Colon (tissue), 2 donors: ENCODE measurements at regions not wholly inside any gene's neighbourhood (a gene's known extent, or its start where the extent isn't known, plus 50 kb on each side); places are given as distances from the start of the nearest gene placed in this dataset.

Experiments
- FAIRE-seq: peaks from 2 replicates; lab custom pipeline; 2012; peaks lifted over from hg19 to GRCh38; lab: Jason Lieb, UNC
- donor health status: control.
- donor health status: control.

DNA sequence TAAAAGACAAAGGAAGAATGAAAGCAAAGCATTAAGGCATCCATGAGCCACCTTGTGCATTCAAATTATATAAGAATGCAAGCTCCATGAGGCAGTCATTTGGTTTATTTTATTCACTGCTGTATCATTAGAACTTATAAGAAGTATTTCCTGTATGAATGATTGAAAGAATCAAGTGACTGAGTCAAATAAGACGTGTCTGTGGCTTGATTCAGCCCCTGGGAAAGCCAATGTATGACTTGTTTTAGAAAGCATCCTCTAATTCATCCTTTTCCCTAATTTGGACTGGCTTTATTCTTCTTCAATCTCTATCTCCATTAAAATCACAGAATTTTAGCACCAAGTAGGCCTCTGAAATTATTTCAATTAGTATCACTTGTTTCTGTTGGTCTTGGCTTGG is 461.1 kb downstream of the LPIN1 start:
- no peak for FAIRE-seq

DNA sequence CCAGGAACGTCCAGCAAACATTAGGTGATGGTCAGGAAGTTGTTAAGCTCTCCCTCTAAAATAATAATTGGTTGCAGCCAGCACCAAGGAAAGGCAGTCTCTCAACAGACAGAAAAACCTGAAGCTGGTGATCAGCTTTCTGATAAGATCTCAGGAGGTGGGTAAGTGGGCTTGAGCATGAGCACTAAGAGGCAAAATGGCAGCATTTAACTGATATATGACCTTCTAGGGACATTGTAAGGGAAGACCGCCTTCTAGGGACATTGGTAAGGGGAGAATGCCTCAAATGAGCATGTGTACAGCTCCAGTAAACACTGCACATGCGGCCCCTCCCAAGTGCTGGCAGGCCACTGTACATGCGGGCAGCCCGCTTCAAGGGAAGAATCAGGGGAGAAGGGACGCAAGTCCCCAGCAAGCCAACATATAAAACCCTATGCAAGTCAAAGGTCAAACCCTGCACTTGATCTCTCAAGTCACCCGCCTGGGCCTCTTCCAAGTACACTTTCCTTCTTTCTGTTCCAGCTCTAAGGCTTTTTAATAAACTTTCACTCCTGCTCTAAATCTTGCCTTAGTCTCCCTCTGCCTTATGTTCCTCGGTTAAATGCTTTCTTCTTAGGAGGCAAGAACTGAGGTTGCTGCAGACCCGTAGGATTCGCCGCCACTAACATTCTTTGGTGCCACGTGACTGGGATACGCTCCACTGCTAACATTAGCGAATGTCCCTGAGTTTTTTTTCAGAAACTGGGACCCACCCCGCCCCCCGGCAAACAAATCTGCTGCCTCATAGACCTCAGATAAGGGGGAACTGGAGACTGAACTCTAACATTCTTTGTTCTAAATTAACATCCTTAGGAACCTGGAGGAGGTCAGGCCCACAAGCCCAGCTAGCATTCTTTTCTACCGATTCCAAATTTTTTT is 463.8 kb downstream of the LPIN1 start:
- no peak for FAIRE-seq

DNA sequence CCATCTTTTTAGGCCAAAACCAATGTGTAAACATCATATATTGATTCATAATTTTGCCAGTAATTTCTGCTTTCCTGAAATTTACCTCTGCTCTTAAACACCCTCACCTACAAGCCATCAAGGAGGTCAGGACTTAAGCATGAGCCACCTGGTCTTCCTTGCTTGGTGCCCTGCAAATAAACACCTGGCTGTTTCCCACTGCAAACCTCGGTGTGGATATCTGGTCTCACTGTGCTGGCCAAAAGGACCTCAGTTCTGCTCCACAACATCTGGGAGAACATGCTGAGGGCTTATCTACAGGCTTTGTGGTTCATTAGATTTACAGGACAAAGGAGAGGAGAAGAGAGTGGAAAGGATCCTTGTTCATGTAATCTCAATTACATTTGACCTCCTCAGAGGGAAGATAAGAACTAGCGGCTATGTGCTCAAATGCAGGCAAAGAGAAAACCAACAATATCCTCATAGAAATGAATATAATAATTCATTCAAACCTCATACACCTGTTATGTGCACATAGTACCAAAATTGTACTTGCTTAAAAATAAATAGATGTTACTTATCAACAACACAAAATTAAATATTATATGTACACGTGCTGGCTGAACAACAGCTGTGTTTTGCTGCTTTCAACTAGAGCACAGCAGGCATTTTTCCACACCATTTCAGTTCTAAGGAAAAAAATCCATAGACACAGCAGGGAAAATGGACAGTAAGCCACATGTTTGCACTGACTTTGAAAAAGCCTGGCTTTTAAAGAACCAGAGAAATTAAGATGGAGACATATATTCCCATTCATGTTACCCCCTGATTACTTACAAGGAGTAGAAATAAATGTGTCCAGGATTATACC is 465.1 kb downstream of the LPIN1 start:
- no peak for FAIRE-seq

DNA sequence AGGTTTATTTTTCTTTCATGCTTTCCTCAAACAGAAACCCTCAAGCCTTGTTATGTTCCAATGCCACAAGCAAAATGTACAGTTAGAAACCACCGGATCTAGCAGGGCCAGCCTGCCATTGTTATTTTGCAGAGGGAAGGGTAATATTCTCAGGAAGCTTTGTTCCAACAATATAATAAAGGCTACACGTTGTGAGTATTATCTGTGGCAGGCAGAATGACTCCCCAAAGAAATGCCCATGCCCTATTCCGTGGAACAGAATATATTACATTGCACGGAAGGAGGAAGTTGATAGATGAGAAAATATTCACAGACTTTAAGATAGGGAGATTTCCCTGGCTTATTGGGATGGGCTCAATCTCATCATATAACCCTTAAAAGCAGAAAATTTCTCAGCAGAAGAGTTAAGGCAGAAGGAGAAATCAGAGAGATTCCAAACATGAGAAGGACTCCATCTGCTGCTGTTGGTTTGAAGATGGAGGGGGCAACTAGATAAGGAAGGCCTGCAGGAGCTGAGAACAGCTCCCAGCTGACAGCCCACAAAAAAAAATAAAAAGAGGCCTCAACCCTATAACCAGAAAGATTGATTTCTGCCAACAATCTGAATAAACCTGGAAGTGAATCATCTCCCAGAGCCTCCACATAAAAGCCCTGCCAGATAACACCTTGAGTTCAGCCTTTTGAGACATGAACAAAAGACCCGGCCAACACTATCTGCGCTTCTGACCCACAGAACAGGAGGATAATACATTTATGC is 466.6 kb downstream of the LPIN1 start:
- FAIRE-seq, result no peak

DNA sequence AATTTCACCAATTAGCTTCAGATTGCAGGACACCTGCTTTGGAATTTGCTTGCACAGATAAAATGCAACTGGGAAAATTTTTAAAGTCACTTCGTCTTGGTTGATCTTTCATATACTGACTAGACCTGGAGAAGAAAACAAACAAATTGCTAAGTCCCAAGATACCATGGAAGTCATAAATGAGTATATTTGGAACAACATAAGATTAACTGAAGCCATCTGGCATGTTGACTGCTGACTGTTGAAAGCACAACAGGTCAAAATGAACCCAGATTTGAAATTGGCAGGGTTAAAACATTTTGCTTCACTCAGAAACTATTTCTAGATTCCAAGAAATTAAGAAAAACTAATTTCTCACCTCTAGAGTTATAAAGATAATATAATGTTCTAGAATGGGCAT is 470.7 kb downstream of the LPIN1 start:
- no peak for FAIRE-seq

DNA sequence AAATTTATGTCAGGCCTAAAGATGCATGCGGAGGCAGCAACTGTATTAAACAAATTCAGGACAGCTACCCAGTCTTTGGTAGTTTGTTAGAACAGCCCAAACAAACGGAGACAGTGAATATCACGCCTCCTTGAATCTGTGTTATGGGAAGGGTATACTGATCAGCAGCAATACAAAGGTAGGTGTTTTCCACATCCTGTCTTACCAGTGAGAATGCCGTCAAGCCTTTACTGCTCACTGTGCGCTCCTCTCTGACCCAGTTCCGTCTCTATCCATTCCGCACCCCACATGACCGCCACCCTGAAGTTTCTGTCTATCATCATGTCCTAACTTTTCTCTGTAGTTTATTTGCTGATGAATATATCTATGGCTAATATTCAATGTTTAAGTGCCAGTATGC is 473.3 kb downstream of the LPIN1 start:
- no peak for FAIRE-seq

DNA sequence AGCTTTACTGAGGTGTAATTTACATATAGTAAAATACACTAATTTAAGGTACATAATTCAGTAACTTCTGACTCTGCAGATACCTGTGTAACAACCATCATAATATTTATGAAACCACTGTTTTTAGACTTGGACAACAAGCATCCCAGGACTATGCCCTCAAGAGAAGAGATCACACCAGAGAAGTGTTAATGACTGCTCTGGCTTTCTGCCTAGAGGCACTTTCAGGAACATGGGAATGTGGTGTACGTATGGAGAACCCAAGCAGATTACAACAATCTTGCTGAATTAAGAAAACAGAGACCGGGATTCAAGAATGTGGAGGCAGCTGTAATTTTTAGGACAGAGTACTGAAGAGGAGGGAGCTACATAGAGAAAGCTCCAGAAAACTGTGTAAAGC is 475.2 kb downstream of the LPIN1 start:
- no peak for FAIRE-seq

DNA sequence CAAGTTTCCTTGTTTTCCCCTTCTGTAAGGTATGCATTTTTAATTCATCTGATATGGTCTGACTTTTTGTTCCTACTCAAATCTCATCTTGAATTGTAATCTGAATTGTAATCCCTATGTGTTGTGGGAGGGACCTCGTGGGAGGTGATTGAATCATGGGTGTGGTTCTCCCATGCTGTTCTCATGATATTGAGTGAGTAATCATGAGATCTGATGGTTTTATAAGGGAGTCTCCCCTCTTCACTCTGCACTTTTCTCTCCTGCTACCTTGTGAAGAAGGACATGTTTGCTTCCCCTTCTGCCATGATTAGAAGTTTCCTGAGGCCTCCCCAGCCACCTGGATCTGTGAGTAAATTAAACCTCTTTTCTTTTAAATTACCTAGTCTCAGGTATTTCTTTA is 476.1 kb downstream of the LPIN1 start:
- FAIRE-seq, result no peak

DNA sequence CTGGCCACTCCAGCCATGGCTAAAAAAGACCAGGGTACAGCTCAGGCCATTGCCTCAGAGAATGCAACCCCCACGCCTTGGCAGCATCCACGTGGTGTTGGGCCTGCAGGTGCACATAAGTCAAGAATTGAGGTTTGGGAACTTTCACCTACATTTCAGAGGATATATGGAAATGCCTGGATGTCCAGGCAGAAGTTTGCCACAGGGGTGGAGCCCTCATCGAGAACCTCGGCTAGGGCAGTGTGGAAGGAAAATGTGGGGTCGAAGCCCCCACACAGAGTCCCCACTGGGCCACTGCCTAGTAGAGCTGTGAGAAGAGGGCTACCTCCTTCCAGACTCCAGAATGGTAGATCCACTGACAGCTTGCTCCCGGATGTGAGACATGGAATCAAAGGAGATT is 477.3 kb downstream of the LPIN1 start:
- no peak for FAIRE-seq

DNA sequence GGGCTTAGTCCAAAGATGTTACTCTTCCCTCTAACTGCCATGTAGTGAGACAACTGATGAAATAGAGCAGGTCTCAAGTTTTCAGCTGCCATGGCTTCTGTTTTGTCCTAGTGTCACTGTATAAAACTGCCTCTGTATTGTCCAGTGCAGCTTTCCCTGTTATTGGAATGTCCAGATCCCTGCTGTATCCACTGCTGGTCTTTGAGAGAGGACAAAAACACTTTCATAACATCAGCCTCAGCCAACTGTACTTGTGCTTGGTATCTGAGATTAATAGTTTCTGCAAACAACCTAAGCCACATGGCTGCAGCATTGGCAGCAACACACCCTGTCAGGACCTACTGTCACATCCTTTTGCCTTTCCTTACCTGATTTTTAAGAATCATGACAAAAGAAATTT is 480.2 kb downstream of the LPIN1 start:
- no peak for FAIRE-seq

DNA sequence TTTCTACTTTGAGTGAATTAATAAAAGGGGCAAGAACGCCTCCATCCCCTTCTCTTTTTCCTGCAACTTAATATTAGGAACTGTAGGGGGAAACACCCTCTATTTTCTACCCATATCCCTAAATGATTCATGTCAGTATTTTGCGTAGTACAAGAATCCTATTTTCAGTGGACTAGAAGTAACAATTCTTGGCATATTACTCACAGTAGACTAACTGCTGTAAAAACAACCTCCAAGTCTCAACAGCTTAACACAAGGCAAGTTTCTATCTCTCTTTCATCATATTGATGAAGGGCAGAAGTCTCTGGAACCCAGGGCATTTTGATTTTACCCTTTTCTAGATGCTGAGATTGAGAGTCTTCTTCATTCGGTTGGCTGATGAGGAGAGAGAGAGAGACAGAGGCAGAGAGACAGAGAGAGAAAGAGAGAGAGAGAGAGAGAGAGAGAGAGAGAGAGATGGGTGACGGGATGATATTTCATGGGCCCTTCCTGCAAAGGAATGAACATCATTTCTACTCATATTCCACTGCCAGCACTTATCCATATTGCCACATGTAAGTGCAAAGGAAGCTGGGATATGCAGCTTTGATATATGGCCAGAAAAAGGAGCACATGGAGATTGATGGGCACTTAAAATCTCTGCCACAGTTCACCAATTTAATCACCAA is 481.6 kb downstream of the LPIN1 start:
- no peak for FAIRE-seq

DNA sequence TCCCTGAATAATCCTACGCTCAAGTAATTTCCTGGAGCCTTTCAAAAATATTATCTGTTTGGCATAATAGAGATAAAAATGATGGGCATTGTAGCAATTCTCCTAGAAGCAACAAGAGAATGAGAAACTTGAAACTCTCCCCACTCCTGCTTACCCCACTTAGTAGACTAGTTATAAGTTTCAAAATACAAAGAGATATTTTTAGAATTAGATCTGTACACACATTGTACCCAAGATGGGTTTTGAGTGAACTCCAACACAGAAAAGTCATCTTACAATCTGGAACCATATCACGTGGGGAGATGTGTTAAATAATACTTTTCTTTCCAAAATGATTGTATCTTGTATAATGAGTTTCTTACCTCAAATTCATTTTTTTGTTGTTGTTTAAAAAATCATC is 484.9 kb downstream of the LPIN1 start:
- FAIRE-seq, result no peak

DNA sequence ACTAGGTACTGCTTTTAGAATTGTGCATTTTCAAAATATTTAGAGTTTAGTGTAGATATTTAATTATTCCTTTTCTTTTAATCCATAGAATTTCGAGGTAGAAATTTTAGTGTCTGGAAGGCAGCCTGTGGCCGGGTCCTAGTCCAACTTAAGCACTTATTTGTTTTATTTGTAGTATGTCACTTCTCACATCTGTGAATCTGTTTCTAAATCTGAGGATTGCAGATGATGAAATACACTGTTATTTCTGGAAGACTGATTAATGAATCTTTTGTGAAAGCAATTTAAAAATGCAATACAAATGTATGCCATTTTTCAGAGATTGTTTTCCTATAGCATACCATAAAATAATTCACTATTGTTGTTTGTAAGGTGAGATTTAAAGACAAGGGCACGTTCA is 483.9 kb upstream of the TRIB2 start:
- no peak for FAIRE-seq

DNA sequence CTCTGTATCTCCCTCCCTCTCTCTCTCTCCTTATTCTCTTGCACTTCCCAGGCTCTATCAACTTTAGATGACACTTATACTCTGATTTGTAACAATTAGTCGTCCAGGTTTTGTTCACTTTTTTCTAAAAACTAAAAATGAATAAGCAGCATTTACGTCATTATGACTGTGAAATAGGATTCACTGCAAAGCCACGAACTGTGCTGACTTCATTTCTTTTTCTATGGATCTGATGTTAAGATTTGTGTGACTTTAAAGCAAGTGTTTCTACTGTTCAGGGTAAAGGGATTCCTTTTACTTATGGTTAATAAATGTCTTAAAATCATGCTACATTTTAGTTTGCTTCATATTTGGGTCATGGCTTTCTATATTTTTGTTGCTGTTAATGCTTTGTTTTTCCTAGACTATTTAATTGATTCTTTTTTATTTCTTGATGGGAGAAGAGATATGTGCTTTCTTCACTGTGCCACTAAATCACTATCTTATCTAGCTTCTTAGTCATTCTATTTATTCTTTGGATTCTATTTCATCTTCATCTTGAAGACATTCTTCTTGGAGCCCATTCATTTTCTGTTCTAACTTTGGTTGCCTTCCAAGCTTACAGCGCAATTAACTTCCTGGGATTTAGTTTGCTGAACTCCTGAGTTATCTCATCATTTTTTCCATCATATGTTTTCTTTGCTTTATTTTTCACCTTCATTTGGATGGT is 480.4 kb upstream of the TRIB2 start:
- no peak for FAIRE-seq

DNA sequence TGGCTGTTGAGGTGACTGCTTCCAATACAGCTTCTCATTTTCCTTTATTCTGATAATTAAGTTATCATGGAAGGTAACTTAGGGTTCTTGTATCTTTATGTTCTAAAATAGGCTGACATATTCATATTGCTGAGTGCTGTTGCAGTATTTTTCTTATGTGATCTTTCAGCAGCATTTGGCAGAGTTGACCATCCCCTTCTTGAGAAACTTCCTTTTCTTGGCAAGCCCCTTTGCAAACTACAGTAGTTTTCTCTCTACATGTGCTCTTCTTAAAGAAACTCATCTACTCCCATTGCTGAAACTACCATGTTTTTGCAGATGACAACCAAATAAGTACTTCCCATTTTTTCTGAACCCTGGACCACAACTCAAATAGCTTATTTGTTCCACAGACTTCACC is 476.5 kb upstream of the TRIB2 start:
- no peak for FAIRE-seq

DNA sequence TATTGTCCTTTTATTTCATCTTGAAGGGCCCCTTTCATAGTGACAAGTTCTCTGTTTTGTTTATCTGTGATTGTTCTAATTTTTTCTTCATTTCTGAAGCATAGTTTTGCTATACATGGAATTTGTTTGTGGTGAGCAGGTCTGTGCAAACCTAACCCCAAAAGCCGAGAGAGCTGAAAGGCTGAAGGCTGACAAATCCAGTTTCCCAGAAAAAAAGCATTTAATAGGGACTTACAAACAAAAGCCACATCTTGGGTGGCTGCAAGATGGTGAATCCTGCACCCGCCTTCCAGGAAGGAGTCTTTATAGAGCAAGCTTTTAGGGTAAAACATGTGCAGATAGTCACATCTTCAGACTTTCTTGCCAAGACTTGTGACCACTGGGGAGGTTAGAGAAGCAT is 473.4 kb upstream of the TRIB2 start:
- FAIRE-seq, result no peak

DNA sequence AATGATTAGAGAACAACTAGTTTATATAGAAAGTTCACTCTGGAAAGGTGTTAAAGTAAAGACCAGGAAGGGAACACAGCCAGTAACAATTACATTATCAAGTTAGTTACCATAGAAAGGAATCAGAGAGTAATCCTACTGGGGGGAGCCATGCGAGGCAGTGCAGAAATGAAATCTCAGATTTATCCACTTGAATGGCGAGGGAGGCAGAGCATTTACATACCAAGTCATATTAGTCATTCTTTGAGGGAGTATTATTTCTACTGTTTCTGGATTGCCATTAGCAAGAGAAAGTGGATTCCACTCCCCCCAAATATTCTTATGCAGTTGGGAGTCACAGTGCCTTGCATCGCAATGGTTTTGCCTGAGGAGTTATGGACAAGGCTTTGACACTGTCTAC is 472.7 kb upstream of the TRIB2 start:
- FAIRE-seq, result no peak

DNA sequence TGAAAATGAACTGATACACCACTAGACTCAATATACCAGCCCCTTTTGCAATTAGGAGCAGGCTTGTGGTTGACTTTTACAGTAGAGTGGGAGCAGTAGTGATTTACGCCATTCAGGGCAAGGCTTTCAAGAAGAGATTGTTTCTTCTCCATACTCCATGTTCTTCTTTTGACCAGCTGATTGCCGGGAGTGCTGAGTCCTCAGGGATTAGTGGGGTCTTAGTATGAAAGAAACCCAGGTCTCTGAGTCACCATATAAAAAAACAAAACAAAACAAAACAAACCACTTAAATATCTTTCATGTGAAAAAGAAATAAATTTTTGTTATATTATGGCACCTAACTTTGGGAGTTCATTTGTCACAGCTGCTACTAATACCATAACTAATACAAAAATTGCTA is 465.6 kb upstream of the TRIB2 start:
- FAIRE-seq, result no peak

DNA sequence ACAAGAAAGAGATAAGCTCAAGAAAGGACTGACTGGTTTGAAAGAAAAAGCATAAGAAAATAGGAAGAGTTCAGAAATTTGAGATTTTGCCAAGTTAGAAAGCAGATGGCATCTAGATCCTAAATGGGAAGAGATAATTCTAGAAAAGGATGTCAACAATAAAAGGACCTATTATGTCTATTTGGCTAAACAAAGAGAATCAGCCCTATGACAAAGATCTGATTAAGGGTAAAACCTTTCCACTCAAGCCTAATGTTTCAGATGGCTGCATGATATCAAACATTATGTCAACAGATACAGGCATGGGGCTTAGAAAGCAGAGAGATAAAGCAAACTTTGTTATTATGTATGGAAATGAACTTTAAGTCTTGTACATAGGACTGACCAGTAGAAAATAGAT is 465.0 kb upstream of the TRIB2 start:
- no peak for FAIRE-seq

DNA sequence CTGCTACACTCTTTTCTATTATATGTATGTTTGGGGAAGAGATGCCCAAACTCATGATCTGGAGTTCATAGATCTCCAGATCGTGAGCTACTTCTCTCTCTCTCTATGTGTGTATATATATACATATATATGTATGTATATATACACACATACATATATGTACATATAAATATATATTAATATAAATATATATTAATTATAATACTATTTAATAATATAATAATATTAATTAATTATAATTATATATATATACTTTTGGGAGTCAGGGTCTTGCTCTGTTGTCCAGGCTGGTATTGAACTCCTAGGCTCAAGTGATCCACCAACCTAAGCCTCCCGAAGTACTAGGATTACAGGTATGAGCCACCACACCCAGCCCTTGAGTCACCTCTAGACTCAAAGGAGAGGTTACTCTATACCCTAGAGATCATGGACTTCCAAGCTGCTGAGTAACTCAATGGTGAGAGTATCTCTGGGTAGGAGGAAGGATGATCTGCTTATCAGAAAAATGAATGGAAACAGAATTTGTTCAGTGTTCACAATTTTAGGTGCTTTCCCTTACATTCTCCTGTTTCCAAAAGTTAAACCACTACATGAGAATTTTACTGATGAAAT is 463.5 kb upstream of the TRIB2 start:
- FAIRE-seq, result peak; percentile 10

DNA sequence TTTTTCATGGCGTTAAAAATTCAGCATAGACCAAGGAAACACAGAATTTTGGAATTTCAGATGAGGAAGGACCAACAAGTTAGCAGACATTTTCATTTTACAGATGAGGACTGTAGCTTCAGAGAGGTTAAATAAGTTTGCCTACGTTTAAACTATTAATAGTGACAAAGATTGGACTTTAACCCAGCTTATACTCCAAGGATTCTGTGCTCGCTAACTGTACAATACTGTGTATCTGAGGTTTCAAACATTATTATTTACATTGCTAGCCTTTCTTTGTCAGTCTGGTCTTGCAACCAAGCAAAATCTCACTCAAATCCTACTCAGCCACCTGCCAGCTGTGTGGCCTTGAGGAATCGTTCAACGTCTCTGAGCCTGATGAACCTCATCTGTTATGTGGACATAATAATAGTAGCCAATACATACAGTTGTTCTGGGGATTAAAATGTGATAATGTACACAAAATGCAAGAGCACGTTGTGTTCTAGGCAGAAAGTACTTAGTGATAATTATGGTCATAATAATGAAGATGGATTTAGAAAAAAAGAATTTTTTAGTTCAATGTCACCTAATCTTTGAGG is 462.4 kb upstream of the TRIB2 start:
- no peak for FAIRE-seq
